ENCODE measurements at regions not wholly inside any gene's neighbourhood (a gene's known extent, or its start where the extent isn't known, plus 50 kb on each side); places are given as distances from the start of the nearest gene placed in this dataset.

DNA sequence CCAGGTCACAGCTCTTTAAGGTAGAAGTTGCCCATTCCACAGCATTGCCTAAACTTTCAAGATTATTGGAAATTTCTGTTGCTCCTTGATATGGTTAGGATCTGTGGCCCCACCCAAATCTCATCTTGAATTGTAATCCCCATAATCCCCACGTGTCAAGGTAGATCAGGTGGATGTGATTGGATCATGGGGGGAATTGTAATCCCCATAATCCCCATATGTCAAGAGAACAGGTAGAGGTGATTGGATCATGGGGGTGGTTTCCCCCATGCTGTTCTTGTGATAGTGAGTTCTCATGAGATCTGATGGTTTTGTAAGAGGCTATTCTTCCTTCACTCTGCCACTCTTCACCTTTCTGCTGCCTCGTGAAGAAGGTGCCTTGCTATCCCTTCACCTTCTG, 327.4 kb upstream of the MAP3K7 start:
- H3K9me3 Mint-ChIP-seq: peaks cover 21% of the 10 kb centered on the region
- no peak overlapping the region for H3K27ac Mint-ChIP-seq
- no peak overlapping the region for H3K4me3 Mint-ChIP-seq
- H3K4me1 Mint-ChIP-seq: peaks cover 8% of the 10 kb centered on the region
- no peak for DNase-seq (ENCODE audit: low spot score in 2 of 2, unreplicated experiment in 2 of 2)
- H3K27me3 Mint-ChIP-seq (ENCODE audit: low read depth): no peaks in the 10 kb centered on the region
- TF ChIP-seq, protein P1, sequence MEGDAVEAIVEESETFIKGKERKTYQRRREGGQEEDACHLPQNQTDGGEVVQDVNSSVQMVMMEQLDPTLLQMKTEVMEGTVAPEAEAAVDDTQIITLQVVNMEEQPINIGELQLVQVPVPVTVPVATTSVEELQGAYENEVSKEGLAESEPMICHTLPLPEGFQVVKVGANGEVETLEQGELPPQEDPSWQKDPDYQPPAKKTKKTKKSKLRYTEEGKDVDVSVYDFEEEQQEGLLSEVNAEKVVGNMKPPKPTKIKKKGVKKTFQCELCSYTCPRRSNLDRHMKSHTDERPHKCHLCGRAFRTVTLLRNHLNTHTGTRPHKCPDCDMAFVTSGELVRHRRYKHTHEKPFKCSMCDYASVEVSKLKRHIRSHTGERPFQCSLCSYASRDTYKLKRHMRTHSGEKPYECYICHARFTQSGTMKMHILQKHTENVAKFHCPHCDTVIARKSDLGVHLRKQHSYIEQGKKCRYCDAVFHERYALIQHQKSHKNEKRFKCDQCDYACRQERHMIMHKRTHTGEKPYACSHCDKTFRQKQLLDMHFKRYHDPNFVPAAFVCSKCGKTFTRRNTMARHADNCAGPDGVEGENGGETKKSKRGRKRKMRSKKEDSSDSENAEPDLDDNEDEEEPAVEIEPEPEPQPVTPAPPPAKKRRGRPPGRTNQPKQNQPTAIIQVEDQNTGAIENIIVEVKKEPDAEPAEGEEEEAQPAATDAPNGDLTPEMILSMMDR (IDR thresholded peaks at IDR 0.05; ENCODE audit: unreplicated experiment): no peak
- peaks cover 4% of the 10 kb centered on the region for H3K36me3 Mint-ChIP-seq

DNA sequence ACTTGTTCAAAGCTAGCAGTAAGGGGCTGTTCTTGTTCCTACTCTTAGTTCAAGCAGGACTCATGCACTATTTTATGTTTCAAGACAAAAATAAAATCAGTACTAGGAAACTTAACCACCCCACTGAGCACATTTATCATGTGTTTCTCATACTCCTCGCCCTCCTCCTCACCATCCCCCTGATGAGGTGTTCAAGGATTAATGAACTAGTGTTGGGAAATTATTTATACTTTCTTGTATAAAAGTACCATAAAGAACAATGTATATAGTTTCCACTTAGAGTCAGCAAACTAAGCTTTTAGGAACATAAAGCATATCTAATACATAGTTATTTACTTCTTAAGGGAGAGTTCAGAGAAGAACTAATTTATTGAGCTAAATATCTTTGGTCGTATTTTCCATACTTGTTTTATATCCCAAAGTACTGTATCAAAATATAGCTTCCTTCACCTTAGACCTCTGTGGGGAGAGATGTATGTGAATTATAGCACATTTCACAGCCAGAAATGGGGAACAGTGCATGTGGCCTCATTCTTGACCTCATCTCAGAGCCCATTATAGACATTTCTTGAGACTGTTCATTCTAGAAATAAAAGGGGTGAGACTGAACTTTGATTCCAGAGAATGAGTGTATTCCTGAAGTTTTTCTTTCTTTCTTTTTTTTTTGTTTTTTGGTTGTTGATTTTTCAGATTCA, 326.5 kb upstream of the MAP3K7 start:
- no peaks in the 10 kb centered on the region for H3K27me3 Mint-ChIP-seq (ENCODE audit: low read depth)

DNA sequence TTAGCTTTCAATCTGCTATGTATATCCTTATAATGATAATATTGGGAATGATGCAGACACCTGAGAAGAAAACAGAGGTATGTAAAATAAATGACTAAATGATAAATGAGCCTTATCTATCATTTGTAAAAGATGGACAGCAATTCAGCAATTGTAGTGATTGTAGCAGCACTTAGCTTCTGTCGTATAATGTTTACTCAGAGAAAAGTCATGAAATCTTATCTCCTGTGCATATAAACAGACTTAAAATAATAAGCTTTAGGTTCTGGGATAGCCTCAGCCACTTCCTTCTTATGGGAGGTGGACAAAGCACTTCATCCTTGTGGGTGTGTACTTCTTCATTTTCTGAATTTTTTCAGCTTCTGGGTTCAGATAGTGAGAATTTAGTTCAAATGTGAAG, 324.8 kb upstream of the MAP3K7 start:
- Mint-ChIP-seq H3K9me3 (peaks cover 20% of the 10 kb centered on the region), H3K27ac (no peak overlapping the region), H3K27me3 (ENCODE audit: low read depth) (no peaks in the 10 kb centered on the region), H3K4me3 (no peak overlapping the region), H3K36me3 (peaks cover 4% of the 10 kb centered on the region), H3K4me1 (peaks cover 8% of the 10 kb centered on the region)
- DNase-seq (ENCODE audit: low spot score in 2 of 2, unreplicated experiment in 2 of 2): no peak
- TF ChIP-seq, protein P1 (IDR thresholded peaks at IDR 0.05; ENCODE audit: unreplicated experiment): no peak

More for the DNA sequence above, 326.5 kb upstream of the MAP3K7 start:
- TF ChIP-seq, protein P1 (IDR thresholded peaks at IDR 0.05; ENCODE audit: unreplicated experiment): no peak
- Mint-ChIP-seq H3K27ac (no peak overlapping the region), H3K4me3 (no peak overlapping the region), H3K36me3 (peaks cover 4% of the 10 kb centered on the region), H3K4me1 (peaks cover 8% of the 10 kb centered on the region), H3K9me3 (peaks cover 21% of the 10 kb centered on the region)
- DNase-seq (ENCODE audit: low spot score in 2 of 2, unreplicated experiment in 2 of 2): no peak

DNA sequence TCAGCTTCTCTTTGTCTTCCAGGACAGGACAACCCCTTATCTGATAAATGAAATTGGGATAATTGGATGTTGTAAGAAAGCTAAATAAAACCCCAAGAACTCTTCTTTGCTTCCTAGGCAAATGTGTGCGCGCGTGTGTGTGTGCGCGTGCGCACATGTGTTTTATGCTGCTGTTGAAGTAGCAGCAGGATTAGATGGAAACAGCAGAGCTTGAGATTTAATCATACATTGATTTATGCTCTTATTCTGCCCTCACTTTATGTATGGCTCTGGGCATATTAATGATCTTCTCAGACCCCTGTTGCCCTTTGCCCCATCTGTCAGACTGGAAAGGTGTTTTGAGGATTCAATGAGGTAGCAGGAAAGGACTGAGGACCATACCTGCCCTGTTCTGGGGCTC, 324.0 kb upstream of the MAP3K7 start:
- H3K27ac Mint-ChIP-seq: no peak overlapping the region
- peaks cover 8% of the 10 kb centered on the region for H3K4me1 Mint-ChIP-seq
- peaks cover 4% of the 10 kb centered on the region for H3K36me3 Mint-ChIP-seq
- no peak overlapping the region for H3K4me3 Mint-ChIP-seq
- TF ChIP-seq, protein P1 (IDR thresholded peaks at IDR 0.05; ENCODE audit: unreplicated experiment): no peak
- DNase-seq (ENCODE audit: low spot score in 2 of 2, unreplicated experiment in 2 of 2): no peak
- H3K27me3 Mint-ChIP-seq (ENCODE audit: low read depth): no peaks in the 10 kb centered on the region
- peaks cover 15% of the 10 kb centered on the region for H3K9me3 Mint-ChIP-seq

DNA sequence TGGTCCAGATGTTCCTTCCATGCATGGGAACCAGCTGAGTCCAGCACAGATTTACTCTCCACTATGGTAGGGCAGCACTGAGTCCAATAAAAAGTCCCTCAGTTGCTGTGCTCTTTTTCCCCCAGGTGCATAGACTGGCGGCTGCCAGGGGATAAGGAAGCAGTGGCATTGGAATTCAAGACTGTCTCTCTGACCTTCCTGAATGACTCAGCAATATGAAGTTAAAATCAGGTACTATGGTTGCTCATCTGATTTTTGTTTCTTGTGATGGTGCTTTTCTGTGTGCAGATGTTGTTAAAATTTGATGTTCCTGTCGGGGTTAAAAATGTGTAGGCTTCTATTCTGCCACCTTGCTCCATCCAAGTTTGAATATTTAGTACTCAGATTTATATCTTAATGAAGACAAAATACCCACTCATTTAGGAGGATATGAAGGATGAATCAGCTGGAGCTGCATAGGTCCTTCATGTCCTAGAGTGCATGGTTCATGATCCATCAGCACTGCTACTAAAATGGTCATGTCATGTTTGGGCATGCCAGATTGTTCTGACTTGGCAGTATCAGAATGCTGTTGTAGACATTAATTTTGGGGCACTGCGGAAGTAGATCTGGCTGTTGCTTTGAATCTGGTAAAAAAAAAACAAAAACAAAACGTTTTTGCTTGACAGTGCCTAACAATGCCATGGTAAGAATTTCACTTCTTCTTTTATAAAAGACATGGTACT, 321.2 kb upstream of the MAP3K7 start:
- H3K4me3 Mint-ChIP-seq: no peak overlapping the region
- TF ChIP-seq, protein P1 (IDR thresholded peaks at IDR 0.05; ENCODE audit: unreplicated experiment): no peak
- DNase-seq (ENCODE audit: low spot score in 2 of 2, unreplicated experiment in 2 of 2): no peak
- peaks cover 8% of the 10 kb centered on the region for H3K4me1 Mint-ChIP-seq
- H3K27me3 Mint-ChIP-seq (ENCODE audit: low read depth): peaks cover 8% of the 10 kb centered on the region
- peaks cover 12% of the 10 kb centered on the region for H3K9me3 Mint-ChIP-seq
- H3K27ac Mint-ChIP-seq: no peak overlapping the region
- no peaks in the 10 kb centered on the region for H3K36me3 Mint-ChIP-seq
